AG04449 (cell line): ENCODE measurements at regions not wholly inside any gene's neighbourhood (a gene's known extent, or its start where the extent isn't known, plus 50 kb on each side); places are given as distances from the start of the nearest gene placed in this dataset.
"Not testable (repeated sequence)": the region's sequence is repeated elsewhere in the genome, so short reads cannot be mapped to it uniquely, and the experiment has no call there.

ENCODE experiments used
- CTCF ChIA-PET: fragments of 350-600 bp; formaldehyde crosslinking; extraction: SDS; loops from one replicate; lab custom pipeline; 2021; ENCODE audit warnings: antibody characterized with exemption; lab: Yijun Ruan, JAX
- POLR2A ChIA-PET: fragments of 400-600, 350-600 bp; formaldehyde crosslinking; extraction: SDS; loops from one replicate; lab custom pipeline; 2020; ENCODE audit warnings: antibody characterized with exemption, inconsistent platforms; lab: Yijun Ruan, JAX
- DNase-seq: peaks from one replicate; pipeline ENCODE4 v3.0.0-alpha.2; 2010; ENCODE audit warnings: low read depth, low spot score
- H3K4me3 ChIP-seq: 2 replicates; pipeline ENCODE4 v1.5.1; 2011; ENCODE audit warnings: low read depth, mild to moderate bottlenecking, control low read depth, low read length
- TF ChIP-seq, protein P1 (sequence below): IDR thresholded peaks from one replicate; pipeline ENCODE4 v1.5.1; 2011; ENCODE audit warnings: mild to moderate bottlenecking, moderate library complexity, low read length, control low read depth, inconsistent platforms; ENCODE audit not compliant: insufficient read depth; ENCODE audit errors: missing control alignments

DNA sequence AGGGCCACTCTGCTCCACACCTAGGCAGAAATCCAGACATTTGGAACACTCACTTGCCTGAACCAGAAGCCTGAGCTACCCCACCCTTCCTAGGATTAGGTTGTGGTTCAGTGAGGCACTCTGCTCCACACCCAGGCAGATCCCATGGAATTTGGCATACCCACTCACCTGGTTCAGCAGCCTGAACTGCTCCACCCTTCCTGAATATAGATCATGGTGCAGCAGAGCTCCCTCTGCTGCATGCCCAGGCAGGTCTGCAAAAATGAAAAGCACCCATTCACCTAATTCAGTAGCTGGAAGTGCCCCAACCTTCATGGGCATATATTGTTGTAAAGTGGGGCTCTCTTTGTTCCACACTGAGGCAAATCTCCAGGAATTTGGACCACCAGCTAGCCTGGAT lies 185.1 kb upstream of the CNTNAP5 start:
- POLR2A ChIA-PET = no interaction called here
- DNase-seq = no peak
- TF ChIP-seq, protein P1, sequence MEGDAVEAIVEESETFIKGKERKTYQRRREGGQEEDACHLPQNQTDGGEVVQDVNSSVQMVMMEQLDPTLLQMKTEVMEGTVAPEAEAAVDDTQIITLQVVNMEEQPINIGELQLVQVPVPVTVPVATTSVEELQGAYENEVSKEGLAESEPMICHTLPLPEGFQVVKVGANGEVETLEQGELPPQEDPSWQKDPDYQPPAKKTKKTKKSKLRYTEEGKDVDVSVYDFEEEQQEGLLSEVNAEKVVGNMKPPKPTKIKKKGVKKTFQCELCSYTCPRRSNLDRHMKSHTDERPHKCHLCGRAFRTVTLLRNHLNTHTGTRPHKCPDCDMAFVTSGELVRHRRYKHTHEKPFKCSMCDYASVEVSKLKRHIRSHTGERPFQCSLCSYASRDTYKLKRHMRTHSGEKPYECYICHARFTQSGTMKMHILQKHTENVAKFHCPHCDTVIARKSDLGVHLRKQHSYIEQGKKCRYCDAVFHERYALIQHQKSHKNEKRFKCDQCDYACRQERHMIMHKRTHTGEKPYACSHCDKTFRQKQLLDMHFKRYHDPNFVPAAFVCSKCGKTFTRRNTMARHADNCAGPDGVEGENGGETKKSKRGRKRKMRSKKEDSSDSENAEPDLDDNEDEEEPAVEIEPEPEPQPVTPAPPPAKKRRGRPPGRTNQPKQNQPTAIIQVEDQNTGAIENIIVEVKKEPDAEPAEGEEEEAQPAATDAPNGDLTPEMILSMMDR = no peak
- CTCF ChIA-PET = no interaction called here
- H3K4me3 ChIP-seq = no peak overlapping the region

DNA sequence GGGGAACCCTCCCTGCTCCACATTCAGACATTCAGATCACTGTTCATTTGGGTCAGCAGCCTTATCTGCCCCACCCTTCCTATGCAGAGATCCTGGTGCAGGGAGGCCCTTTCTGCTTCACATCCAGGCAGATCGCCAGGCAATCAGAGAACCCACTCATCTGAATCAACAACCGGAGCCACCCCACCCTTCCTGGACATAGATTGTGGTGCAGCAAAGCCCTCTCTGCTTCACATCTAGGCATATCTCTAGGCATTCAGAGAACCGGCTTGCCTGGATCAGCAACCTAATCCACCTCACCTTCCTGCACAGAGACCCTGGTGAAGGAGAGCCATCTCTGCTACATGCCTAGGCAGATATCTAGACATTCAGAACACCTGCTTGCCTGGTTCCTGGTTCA lies 184.5 kb upstream of the CNTNAP5 start:
- DNase-seq = no peak
- TF ChIP-seq, protein P1 = no peak
- CTCF ChIA-PET = no interaction called here
- H3K4me3 ChIP-seq = no peak overlapping the region
- POLR2A ChIA-PET = no interaction called here

DNA sequence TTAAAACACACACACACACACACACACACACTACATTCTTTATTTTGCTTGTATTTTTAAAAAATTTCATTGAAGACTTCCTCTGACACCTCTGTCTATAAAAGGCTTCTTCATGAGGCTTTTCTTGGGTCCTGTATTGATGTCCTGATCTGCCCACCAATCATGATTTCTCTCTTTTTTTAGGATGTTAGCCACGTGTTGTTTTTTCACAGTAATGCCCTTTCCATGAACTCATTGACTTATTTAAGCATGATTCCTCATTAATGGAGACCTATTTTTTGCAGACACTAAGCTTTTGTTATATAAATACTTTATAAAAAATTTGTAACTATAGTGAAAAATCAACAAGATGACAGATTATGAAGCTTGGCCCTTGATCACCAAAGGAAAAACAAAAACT lies 173.8 kb upstream of the CNTNAP5 start:
- CTCF ChIA-PET = no interaction called here
- TF ChIP-seq, protein P1 = no peak
- no peak for DNase-seq
- no peak overlapping the region for H3K4me3 ChIP-seq
- POLR2A ChIA-PET = no interaction called here

DNA sequence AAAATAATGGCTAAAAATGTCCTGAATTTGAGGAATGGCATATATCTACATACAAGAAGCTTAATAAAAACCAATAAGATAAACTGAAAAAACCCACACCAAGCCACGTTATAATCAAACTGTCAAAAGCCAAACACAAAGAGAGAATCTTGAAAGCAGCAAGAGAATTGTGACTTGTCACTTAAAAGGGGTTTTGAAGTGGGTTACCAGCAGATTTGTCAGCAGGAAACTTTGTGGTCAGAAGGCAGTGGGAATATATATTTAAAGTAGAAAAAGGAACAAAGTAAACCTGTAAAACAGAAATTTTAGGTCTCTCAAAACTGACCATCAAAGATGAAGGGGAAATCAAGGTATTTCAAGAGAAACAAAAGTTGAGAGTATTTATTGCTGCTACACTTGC lies 171.9 kb upstream of the CNTNAP5 start:
- no peak for DNase-seq
- no peak overlapping the region for H3K4me3 ChIP-seq
- CTCF ChIA-PET = no interaction called here
- TF ChIP-seq, protein P1 = no peak
- POLR2A ChIA-PET = no interaction called here

DNA sequence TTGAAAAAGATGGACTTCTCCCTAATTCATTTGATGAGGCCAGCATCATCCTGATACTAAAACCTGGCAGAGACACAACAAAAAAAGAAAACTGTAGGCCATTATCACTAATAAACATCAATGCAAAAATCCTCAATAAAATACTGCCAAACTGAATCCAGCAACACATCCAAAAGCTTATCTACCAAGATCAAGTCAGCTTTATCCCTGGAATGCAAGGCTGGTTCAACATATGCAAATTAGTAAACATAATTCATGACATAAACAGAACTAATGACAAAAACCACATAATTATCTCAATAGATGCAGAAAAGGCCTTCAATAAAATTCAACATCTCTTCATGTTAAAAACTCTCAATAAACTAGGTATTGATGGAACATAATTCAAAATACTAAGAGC lies 166.1 kb upstream of the CNTNAP5 start:
- POLR2A ChIA-PET, DNase-seq, H3K4me3 ChIP-seq, CTCF ChIA-PET: not testable (repeated sequence)

DNA sequence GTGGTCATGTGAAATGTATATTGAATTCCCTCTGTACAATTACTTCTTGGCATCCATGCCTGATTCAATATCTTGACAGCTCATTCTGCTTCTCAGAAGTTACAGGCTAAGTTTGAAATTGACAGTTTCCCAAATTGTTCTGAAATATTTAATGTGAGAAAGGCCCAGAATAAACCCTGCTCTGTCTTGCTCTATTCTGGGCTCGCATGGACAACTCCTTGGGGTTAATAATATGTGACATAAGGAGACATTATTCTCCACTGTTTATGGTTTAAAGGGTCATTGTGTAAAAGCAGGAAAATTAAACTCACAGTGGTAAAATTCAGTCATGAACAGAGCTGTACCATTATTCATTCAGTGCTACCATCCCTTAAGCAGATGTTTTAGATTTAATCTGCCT lies 160.7 kb upstream of the CNTNAP5 start:
- no peak overlapping the region for H3K4me3 ChIP-seq
- TF ChIP-seq, protein P1 = no peak
- ChIA-PET CTCF (no interaction called here), POLR2A (no interaction called here)
- DNase-seq = no peak

DNA sequence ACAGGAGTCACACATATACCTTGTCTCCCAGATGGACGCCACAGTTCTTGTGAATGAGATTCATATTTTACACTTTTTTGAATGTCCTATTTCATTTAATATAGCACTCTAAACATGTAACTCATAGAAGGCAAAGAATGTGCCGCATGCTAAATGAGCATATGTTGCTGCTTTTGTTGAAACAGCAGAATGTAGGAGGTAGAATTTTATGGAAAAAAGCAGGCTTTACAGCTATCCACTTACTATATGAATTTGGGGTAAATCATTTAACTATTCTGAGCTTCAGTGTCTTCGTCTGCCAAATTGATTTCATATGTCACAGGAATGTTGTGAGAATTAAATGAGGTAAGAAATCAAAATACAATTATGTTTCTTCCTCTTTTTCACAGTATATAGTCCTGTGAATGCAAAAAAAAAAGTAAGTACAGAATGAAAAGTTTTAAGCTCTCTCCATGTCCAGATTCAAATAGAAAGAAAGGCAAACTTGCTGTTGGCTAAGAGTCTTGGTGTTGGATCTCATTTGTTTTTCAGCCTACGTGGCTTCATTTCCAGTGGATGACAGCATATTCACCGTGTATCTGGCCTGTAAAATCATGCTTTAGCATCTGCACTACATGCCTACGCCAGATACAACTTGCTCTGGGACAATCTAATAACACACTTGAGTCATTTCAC lies 154.7 kb upstream of the CNTNAP5 start:
- ChIA-PET POLR2A (no interaction called here), CTCF (no interaction called here)
- H3K4me3 ChIP-seq = no peak overlapping the region
- no peak for DNase-seq
- TF ChIP-seq, protein P1 = no peak
